Urothelium cell line (cell line): ENCODE measurements at regions not wholly inside any gene's neighbourhood (a gene's known extent, or its start where the extent isn't known, plus 50 kb on each side); places are given as distances from the start of the nearest gene placed in this dataset.

Source experiments
- DNase-seq: peaks from one replicate; pipeline ENCODE4 v3.0.0; 2011; ENCODE audit warnings: low spot score, mixed read lengths
- FAIRE-seq: peaks from 2 replicates; lab custom pipeline; 2011; peaks lifted over from hg19 to GRCh38; lab: Jason Lieb, UNC

GRCh38 chr17:69761767-69762321, 313.2 kb upstream of the KCNJ16 start:
- DNase-seq (peak; percentile 73), FAIRE-seq (no peak)

DNA sequence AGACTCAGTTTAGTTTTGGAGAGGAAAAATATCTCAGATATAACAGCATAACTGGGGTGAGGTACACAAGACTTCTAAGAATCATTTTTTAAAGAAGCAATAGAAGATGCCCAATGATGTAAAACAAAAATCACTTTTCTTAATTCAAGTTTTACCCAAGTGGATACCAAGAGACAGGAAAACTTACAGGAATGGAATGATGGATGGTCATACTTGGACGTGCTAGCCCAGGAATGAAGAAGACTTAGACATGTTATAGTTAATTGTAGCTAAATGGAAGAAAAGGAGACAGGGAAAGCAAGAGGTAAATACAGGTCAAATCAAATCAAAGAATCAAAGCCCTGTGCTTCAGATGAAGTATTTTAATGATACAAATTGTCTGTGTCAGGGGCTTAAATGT, 312.7 kb upstream of the KCNJ16 start:
- DNase-seq (no peak), FAIRE-seq (no peak)

- DNase-seq = no peak
- no peak for FAIRE-seq
Observed at GRCh38 chr17:69762766-69763165, 312.3 kb upstream of the KCNJ16 start.

- DNase-seq = peak; percentile 66
- FAIRE-seq = no peak
Observed at GRCh38 chr17:69763503-69763902, 311.5 kb upstream of the KCNJ16 start.

- FAIRE-seq (no peak), DNase-seq (no peak)
Observed at GRCh38 chr17:69764146-69764545, 310.9 kb upstream of the KCNJ16 start.

GRCh38 chr17:69769050-69769449, 306.0 kb upstream of the KCNJ16 start:
- no peak for FAIRE-seq

GRCh38 chr17:69773081-69773480, 301.9 kb upstream of the KCNJ16 start:
- DNase-seq (no peak), FAIRE-seq (no peak)

More at GRCh38 chr17:69769050-69769449, 306.0 kb upstream of the KCNJ16 start:
- DNase-seq = no peak

DNA sequence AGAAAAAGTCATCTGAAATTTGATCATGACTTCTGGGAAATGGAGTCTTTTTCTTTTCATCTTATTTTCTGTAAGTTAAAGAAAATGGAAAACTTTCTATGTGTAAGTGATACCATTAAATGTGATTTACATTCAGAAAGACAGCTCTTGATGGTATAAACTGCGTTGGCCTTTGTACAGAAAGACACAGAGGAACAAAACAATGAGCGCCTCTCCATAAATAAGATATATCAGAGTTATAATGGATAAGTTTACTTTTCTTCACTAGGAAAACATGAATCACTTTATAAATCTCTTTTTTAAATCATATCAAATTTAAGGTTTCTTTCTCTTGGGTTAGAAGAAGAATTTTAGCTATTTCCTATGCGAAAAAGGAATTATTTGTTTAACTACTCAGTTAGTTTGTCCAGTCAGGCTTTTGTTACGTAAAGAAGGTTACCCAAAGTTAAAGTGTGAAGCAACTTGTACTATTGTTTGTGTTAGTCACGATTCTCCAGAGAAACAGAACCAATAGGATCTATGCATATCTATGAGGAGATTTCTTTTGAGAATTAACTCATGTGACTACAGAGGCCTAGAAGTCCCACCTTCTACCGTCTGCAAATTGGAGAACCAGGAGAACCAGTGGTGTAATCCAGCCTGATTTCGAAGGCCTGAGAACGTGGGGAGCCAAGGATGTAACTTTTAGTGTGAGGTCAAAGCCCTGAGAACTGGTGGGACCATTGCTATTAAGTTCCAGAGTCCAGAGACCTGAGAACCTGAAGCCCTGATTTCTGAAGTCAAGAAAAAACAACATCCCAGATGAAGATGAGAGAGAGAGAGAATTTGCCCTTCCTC, 295.4 kb upstream of the KCNJ16 start:
- no peak for DNase-seq
- no peak for FAIRE-seq

- FAIRE-seq (no peak), DNase-seq (no peak)
Observed at GRCh38 chr17:69783865-69784264, 291.2 kb upstream of the KCNJ16 start.

- FAIRE-seq (no peak), DNase-seq (no peak)
Observed at GRCh38 chr17:69788957-69789356, 286.1 kb upstream of the KCNJ16 start.

DNA sequence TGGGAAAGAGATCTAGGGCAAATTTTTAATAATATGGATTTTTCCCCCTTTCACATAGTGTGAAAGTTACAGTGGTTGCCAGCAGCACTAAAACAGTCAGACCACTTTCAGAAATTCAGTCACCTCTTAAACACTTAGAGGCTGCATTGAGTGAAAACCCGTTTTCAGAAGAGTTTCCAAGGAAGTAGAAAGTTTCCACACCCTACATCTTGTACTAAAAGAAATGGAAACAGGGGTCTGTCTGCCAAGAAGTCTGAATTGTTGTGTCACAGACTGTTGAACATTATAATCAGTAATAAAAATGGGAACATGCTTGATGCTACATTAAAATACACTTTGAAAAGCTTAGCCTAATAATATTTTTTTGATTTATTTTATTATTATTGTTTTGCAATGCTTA, 278.9 kb upstream of the KCNJ16 start:
- FAIRE-seq (no peak), DNase-seq (no peak)

DNA sequence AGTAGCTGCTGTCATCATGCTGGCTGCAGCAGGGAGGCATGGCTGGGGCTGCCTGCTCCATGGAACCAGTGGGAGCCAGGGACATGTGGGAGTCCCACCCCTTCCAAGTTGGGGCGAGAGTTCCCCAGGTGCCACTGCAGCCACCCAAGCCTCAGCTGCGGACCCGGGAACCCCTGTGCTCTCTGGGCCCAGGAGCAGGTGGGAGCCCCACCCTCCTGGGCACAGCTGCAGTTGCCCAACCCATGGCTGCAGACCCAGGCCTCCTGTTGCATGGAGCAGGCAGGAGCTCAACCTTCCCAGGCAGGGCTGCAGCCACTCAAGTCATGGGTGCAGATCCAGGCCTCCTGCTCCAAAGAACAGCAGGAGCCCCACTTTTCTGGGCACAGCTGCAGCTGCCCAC, 274.2 kb upstream of the KCNJ16 start:
- FAIRE-seq (no peak), DNase-seq (no peak)

DNA sequence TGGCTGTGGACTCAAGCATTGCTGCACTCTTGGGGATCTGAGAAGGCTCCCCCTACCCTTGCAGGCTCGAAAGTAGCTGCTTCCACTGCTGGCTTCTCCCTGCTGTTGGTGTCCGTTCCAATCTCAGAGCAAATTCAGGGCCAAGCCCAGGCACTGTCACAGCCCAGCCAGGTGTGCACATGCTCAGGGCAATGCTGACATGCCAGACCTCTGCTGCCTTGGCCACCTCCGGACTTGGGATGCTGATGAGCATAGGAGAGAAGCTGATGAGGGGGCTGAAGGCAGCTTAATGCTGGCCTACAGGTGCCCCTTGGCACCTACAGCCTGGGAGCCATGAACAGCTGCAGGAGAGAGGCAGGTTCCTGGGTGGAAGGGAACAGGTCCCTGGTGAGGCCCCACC, 273.7 kb upstream of the KCNJ16 start:
- FAIRE-seq (no peak), DNase-seq (no peak)

- DNase-seq (no peak), FAIRE-seq (no peak)
Observed at GRCh38 chr17:69802045-69802740, 272.8 kb upstream of the KCNJ16 start.

GRCh38 chr17:69809331-69809730, 265.7 kb upstream of the KCNJ16 start:
- DNase-seq = no peak
- no peak for FAIRE-seq

GRCh38 chr17:69810326-69810965, 264.6 kb upstream of the KCNJ16 start:
- peak; percentile 9 for FAIRE-seq

GRCh38 chr17:69812240-69812837, 262.7 kb upstream of the KCNJ16 start:
- DNase-seq = no peak
- no peak for FAIRE-seq

More at GRCh38 chr17:69810326-69810965, 264.6 kb upstream of the KCNJ16 start:
- DNase-seq = no peak

DNA sequence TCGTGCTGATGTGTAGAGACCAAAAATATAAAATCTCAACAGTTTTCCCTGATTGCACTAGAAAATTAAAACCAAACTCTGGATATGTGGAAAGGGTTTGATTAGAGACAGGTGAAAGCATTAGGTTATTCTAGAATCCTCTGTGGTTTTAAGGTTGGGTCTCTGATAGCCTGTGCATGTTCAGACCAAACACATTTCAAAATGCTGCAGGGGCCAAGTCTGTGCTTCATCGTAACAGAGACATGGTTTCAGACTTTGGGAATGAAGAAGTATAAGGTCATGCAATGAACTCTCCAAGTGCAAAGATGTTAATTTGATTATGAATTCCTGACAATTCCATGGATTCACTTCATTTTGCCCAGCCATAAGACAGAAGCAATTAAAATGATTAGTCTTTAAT, 261.0 kb upstream of the KCNJ16 start:
- FAIRE-seq (no peak), DNase-seq (no peak)

- FAIRE-seq (no peak), DNase-seq (no peak)
Observed at GRCh38 chr17:69815406-69815805, 259.6 kb upstream of the KCNJ16 start.

GRCh38 chr17:69818467-69818866, 256.6 kb upstream of the KCNJ16 start:
- DNase-seq (no peak), FAIRE-seq (no peak)
